ENCODE measurements at regions not wholly inside any gene's neighbourhood (a gene's known extent, or its start where the extent isn't known, plus 50 kb on each side); places are given as distances from the start of the nearest gene placed in this dataset.

DNA sequence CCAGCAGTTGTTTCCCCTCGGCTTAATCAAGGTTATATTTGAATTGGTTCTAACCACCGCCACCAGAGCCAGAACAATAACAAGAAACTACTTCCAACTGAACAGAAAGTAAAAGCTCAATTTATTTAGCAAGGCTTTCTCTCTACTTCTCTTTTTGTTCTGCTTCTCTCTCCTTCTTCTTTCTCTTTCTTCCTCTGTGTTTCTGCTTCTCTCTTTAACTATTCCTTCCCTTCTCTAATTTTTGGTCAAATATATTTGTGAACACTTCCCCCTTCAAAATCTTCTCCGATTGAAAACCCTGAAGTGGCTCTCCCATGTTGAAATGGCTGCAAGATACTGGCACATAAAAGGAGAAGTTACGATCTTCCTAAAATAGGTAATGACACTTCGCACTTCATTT, 1195.9 kb upstream of the PRKX start:
- TF ChIP-seq POLR2A (IDR thresholded peaks at IDR 0.05; ENCODE audit: low read length): no peak
- no peak for TF ChIP-seq GATA1 (IDR thresholded peaks at IDR 0.05; ENCODE audit: low read depth, low read length)

Measured in erythroblast (primary cell).